ENCODE measurements at regions not wholly inside any gene's neighbourhood (a gene's known extent, or its start where the extent isn't known, plus 50 kb on each side); places are given as distances from the start of the nearest gene placed in this dataset.

DNA sequence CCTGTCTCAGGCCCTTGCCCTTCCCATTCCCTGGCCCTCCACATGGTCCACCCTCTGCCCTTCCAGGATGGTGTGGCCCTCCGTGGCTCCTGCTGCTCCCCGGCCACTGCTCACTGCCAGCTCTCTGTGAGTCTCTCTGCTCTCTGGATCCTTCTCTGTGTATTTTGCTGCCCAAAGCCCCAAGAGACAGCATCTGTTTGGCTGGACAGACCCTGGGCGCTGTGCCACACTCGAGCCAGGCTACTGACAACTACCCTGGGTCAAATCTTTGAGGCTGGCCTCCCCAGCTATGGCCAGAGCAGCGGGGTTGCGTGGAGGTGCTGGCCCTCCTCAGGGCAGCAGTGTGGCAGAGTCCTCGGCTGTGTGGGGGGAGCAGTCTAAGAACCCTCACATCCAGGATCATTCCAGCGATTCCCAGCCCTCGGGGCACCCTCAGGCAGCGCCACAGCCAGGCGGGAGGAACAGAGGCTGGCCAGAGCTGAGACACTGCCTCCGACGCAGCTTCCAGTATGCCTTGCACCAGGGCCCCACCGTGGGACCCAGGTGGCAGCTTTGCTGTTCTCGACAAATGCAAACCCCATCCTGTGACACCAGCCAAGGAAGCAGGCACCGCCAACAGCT, 139.4 kb upstream of the GLI2 start:
- TF ChIP-seq, protein P1, sequence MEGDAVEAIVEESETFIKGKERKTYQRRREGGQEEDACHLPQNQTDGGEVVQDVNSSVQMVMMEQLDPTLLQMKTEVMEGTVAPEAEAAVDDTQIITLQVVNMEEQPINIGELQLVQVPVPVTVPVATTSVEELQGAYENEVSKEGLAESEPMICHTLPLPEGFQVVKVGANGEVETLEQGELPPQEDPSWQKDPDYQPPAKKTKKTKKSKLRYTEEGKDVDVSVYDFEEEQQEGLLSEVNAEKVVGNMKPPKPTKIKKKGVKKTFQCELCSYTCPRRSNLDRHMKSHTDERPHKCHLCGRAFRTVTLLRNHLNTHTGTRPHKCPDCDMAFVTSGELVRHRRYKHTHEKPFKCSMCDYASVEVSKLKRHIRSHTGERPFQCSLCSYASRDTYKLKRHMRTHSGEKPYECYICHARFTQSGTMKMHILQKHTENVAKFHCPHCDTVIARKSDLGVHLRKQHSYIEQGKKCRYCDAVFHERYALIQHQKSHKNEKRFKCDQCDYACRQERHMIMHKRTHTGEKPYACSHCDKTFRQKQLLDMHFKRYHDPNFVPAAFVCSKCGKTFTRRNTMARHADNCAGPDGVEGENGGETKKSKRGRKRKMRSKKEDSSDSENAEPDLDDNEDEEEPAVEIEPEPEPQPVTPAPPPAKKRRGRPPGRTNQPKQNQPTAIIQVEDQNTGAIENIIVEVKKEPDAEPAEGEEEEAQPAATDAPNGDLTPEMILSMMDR (IDR thresholded peaks at IDR 0.05): no peak
- no peak for TF ChIP-seq POLR2A (IDR thresholded peaks at IDR 0.05)
